Thyroid gland (tissue), 4 donors: ENCODE measurements at regions not wholly inside any gene's neighbourhood (a gene's known extent, or its start where the extent isn't known, plus 50 kb on each side); places are given as distances from the start of the nearest gene placed in this dataset.

Source experiments
- DNase-seq, 2 donors: peaks; one replicate each; pipeline ENCODE4 v3.0.0-alpha.2; 2019
- H3K27ac ChIP-seq, 3 donors: fragments of 200-600 bp; sonication (generic); 1 replicate in 2 of 3; 2 replicates in 1 of 3; pipeline ENCODE4 v1.5.1; 2016 to 2019; ENCODE audit warnings: mild to moderate bottlenecking in 1 of 3, moderate library complexity in 1 of 3
- H3K27me3 ChIP-seq: fragments of 200-600 bp; sonication (generic); one replicate; pipeline ENCODE4 v1.5.1; 2019
- H3K36me3 ChIP-seq, 2 donors: fragments of 200-600 bp; sonication (generic); one replicate each; pipeline ENCODE4 v1.5.1; 2016 to 2019
- H3K4me1 ChIP-seq, 2 donors: fragments of 200-600 bp; sonication (generic); one replicate each; pipeline ENCODE4 v1.5.1; 2017 to 2019
- H3K4me3 ChIP-seq, 3 donors: fragments of 200-600 bp; sonication (generic); replicated peaks in 1 of 3; 1 replicate in 2 of 3; 2 replicates in 1 of 3; pipeline ENCODE4 v1.5.1; 2016; ENCODE audit warnings: mild to moderate bottlenecking in 1 of 3
- H3K9me3 ChIP-seq: fragments of 200-600 bp; sonication (generic); one replicate; pipeline ENCODE4 v1.5.1; 2017
- CTCF ChIP-seq, 6 experiments: fragments of 200-600 bp in 3 of 6; fragments of 450-650 bp in 3 of 6; sonication (generic) in 3 of 6; IDR thresholded peaks; one replicate each; pipeline ENCODE4 v1.5.1; 2016 to 2019; ENCODE audit warnings: antibody characterized with exemption in 6 of 6, mild to moderate bottlenecking in 2 of 6, inconsistent platforms in 1 of 6, moderate library complexity in 1 of 6
- POLR2A ChIP-seq, 2 donors: fragments of 450-650 bp; IDR thresholded peaks; one replicate each; pipeline ENCODE4 v1.6.1; 2017; ENCODE audit warnings: antibody characterized with exemption in 2 of 2, mild to moderate bottlenecking in 2 of 2, moderate library complexity in 1 of 2
- WGBS, 2 donors: methylation state at CpG; one replicate each; pipeline ENCODE4 v1.1.5; 2017; 5-methylcytosine and 5-hydroxymethylcytosine counted together
- intact Hi-C: fragments of 100-400 bp; cut with DNase I; formaldehyde crosslinking; loops from one replicate; pipeline ENCODE4 v1.15.1; 2023

DNA sequence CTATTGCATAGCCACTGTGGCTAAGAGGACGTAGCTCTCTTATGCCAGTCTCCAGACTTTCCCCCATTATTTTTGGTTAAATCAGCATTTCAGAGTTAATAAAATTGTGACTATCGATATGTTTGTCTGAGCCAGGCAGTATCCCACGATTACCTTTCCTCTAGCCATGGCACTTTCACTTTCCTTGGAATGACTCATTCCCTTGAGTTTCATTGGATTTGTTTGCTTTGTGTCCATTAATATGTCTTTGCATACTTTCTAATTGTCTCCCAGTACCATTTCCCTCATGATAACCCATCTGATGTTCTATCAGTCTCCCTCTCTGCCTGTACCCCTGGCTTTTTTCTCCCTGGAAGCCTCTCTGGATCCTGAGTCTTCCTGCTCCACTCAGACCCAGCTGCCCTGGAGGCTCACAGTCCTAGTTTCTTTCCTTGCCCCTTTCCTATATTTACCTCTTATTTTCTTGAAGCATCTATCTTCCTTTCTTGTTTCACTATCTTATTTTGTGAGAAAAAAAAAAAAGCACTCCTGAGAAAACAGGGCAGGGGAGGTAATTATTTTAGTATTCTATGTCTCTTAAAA lies 126.1 kb downstream of the MTX2 start:
- H3K36me3 ChIP-seq: no peaks in the 10 kb centered on the region
- intact Hi-C loops: no loop called here
- DNase-seq: no peak
- peaks cover 17 to 44% of the 10 kb centered on the region in 2 donors for H3K4me1 ChIP-seq
- H3K27me3 ChIP-seq: no peaks in the 10 kb centered on the region
- H3K27ac ChIP-seq: no peak overlapping the region
- 82 to 88% methylated on average over 3 of the region's 3 CpGs for WGBS, 2 donors
- TF ChIP-seq POLR2A (IDR thresholded peaks at IDR 0.05) (no peak), CTCF (IDR thresholded peaks at IDR 0.05) (no peak)
- no peaks in the 10 kb centered on the region for H3K9me3 ChIP-seq
- H3K4me3 ChIP-seq: no peak overlapping the region

DNA sequence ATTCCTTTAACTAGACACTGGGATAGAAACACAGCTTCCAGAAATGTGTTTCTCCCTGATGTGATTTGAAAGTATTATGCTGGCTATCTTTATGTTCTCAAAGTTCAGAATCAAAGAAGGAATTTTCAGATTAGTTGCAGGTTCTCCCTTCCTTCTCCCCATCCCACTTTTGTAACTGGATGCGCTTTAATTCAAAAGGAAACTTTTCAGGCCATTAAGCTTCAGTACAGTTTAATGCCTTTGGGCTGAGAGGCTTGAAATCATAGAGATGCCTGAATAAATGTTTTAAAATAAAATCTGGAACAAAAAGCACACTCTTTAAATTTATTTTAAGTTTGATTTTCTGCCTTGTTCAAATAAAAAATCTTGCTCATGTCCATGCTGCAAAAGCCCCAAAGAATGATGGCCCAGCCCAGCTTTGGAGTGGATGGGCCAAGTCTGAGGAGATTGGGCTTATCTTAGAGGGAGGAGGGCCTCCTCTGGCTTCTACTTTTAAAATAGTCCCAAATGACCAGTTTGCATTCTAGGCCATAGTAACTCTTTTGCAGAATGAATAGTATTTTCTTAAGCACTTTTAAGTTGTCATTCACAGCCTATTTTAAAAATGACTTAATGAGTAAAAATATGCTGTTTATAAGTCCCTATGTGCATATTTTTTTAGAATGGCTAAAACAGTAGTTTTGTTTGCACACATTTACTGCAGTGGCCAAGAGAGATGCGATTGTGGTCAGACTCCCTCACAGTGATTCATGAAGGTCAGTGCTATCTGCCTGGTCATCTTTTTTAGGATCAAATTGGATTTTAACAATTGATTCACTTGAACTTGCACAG lies 129.2 kb downstream of the MTX2 start:
- intact Hi-C loops: no loop called here
- peaks cover 0 to 23% of the 10 kb centered on the region in 2 donors for H3K4me1 ChIP-seq

DNA sequence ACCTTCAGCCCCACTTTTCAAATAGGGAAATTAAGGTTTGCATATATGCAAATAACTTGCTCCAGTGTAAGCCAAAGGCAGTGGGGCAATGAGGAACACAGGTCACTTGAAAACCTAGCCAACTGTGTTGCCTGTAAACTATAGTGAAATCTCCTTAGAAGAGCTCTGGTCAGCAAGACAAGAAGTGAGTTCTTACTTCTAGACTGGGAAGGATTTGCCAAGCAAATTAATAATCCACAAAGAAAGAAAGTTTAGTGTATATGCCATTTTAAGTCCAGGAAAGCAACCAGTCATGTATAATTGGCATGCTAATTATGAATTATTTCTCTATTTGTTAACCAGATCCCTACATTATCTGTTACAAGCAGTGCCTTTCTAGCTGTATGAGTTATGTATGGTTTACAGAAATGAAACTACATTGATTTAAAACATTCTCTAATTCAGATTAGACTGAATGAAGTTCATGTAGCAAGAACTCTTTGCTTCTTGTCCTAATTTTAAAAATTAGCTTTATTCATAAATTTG lies 129.9 kb downstream of the MTX2 start:
- intact Hi-C loops: no loop called here
- Histone ChIP-seq H3K4me3 (no peak overlapping the region), H3K27ac (peak overlapping the region; percentile 31 to 60 (median 58))

More for the DNA sequence above, 129.2 kb downstream of the MTX2 start:
- no peaks in the 10 kb centered on the region for H3K9me3 ChIP-seq
- 69 to 71% methylated on average over 2 of the region's 2 CpGs for WGBS, 2 donors
- no peaks in the 10 kb centered on the region for H3K27me3 ChIP-seq
- no peak for TF ChIP-seq POLR2A (IDR thresholded peaks at IDR 0.05)
- no peak for TF ChIP-seq CTCF (IDR thresholded peaks at IDR 0.05)
- peak overlapping the region in 2 of 3 donors; percentile 31 to 58 for H3K27ac ChIP-seq
- H3K36me3 ChIP-seq: no peaks in the 10 kb centered on the region
- DNase-seq: no peak
- H3K4me3 ChIP-seq: no peak overlapping the region

GRCh38 chr2:176405477-176405876 lies 136.2 kb downstream of the MTX2 start:
- no peaks in the 10 kb centered on the region for H3K36me3 ChIP-seq
- no peaks in the 10 kb centered on the region for H3K27me3 ChIP-seq
- intact Hi-C loops: no loop called here
- no peak for DNase-seq
- no peak overlapping the region for H3K4me3 ChIP-seq
- no peaks in the 10 kb centered on the region for H3K9me3 ChIP-seq
- H3K27ac ChIP-seq: no peak overlapping the region
- H3K4me1 ChIP-seq: peaks cover 18 to 24% of the 10 kb centered on the region in 2 donors
- WGBS, 2 donors: no CpG with 5 or more reads among the region's 4 CpGs
- TF ChIP-seq CTCF (IDR thresholded peaks at IDR 0.05): no peak
- TF ChIP-seq POLR2A (IDR thresholded peaks at IDR 0.05): no peak

More for the DNA sequence above, 129.9 kb downstream of the MTX2 start:
- TF ChIP-seq POLR2A (IDR thresholded peaks at IDR 0.05) (no peak), CTCF (IDR thresholded peaks at IDR 0.05) (no peak)
- Histone ChIP-seq H3K4me1 (peaks cover 0 to 23% of the 10 kb centered on the region in 2 donors), H3K9me3 (no peaks in the 10 kb centered on the region), H3K36me3 (no peaks in the 10 kb centered on the region), H3K27me3 (no peaks in the 10 kb centered on the region)
- peak in 1 of 2 donors; percentile 24 for DNase-seq

GRCh38 chr2:176407706-176408105 lies 138.5 kb downstream of the MTX2 start:
- peaks cover 18 to 24% of the 10 kb centered on the region in 2 donors for H3K4me1 ChIP-seq
- no peak for DNase-seq
- intact Hi-C loops: no loop called here
- H3K27me3 ChIP-seq: no peaks in the 10 kb centered on the region
- no peaks in the 10 kb centered on the region for H3K9me3 ChIP-seq
- H3K36me3 ChIP-seq: no peaks in the 10 kb centered on the region
- TF ChIP-seq POLR2A (IDR thresholded peaks at IDR 0.05): no peak
- no peak for TF ChIP-seq CTCF (IDR thresholded peaks at IDR 0.05)
- H3K27ac ChIP-seq: peak overlapping the region; percentile 31 to 88 (median 71)
- H3K4me3 ChIP-seq: no peak overlapping the region
